HEK293T (cell line): ENCODE measurements at regions not wholly inside any gene's neighbourhood (a gene's known extent, or its start where the extent isn't known, plus 50 kb on each side); places are given as distances from the start of the nearest gene placed in this dataset.

ENCODE experiments used
- BHLHE40 ChIP-seq: fragments of 450-650 bp; IDR thresholded peaks from 2 replicates; pipeline ENCODE4 v1.6.1; 2016; ENCODE audit warnings: mild to moderate bottlenecking, moderate library complexity, borderline replicate concordance
- SP1 ChIP-seq: fragments of 450-650 bp; IDR thresholded peaks from 2 replicates; pipeline ENCODE4 v1.6.1; 2017
- ZNF384 ChIP-seq: fragments of 450-650 bp; IDR thresholded peaks from 2 replicates; pipeline ENCODE4 v1.6.1; 2016

DNA sequence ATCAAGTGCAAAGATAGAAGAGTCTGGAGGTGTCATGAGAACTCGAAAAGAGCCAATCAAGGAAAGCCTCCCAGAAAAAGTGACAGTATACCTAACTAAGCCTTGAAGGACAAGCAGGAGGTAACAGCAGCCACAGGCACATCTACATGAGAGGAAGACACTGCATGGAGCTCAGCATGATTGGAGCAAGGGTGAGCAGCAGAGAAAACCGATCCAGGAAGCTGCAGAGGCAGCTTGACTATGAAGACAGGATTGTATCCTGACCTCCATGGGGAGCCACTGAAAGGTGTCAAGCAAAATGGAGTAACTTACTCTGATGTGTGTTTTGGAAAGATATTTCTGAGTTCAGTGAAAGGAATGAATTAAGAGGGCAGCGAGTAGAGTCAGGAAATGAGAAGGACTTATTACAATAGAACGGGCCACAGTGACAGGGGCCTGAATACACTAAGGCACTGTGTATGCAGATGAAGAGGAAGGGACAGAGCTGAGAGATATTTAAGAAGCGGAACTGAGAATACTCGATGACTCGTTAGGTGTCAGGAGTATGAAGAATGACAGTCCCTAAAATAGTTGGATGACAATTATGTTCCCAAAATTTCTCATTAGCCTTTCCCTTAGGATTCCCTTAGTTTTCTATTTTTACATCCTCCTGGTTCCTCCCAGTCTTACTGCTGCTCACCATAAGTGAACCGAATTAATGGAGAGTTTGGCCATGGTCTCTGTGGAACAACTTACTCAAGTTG lies 139.3 kb upstream of the NFIA start:
- TF ChIP-seq BHLHE40 = no peak
- TF ChIP-seq SP1 = no peak
- TF ChIP-seq ZNF384 = no peak
